ENCODE measurements at regions not wholly inside any gene's neighbourhood (a gene's known extent, or its start where the extent isn't known, plus 50 kb on each side); places are given as distances from the start of the nearest gene placed in this dataset.

DNA sequence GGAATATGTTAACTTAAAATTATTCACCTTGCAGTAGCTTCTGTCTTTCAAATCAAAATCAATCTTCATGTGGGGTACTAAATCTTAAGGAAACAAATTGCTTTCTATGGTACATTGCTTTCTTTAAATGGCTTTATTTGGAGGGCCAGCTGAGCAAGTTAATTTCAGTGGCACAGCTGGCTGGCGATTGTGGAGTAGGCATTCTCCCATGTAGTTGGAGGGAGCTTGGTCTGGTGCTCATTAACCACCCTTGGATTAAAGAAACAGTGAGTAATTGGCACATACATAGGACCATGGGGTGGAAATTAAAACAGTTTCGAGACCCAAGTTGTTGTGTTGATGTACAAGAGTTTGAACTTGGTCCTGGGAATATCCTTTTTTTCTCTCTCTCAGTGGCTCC lies 201.3 kb upstream of the CHD6 start:
- H3K4me3 ChIP-seq (ENCODE audit: low read depth in 1 of 3, low read length in 3 of 3) = no peak overlapping the region
- 68 to 80% (median 72%) methylated on average over 2 of the region's 2 CpGs for WGBS, 3 donors

DNA sequence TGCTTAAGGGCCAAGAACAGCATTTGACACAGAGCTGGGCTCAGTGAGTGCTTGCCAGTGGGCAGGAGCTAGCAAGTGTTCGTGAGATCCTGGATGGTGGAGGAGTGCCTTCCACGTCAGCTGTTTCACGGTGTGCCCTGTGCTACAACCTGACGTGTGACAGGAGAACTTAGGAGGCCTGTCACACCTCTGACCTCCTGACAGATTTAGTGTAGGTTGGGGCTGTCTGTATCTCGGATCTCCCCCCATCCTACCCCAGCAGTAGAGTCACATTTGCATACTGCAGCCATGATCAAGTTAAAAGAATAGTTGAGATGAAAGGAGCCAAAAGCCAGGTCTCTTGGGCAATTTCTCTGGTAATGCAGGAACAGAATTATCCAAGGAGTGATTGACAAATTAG lies 200.8 kb upstream of the CHD6 start:
- Histone ChIP-seq H3K27me3 (ENCODE audit: control insufficient read depth in 3 of 3, insufficient read depth in 3 of 3, low read length in 3 of 3) (peaks cover 0 to 4% (median 0%) of the 10 kb centered on the region in 3 donors), H3K27ac (ENCODE audit: low read depth in 1 of 3, low read length in 2 of 3) (no peak overlapping the region), H3K4me1 (ENCODE audit: control insufficient read depth in 3 of 3, insufficient read depth in 2 of 3, low read depth in 1 of 3, low read length in 2 of 3) (no peaks in the 10 kb centered on the region), H3K9me3 (ENCODE audit: control insufficient read depth in 2 of 2, insufficient read depth in 1 of 2, low read depth in 1 of 2, low read length in 1 of 2) (no peaks in the 10 kb centered on the region), H3K36me3 (ENCODE audit: control insufficient read depth in 3 of 3, insufficient read depth in 2 of 3, low read depth in 1 of 3, low read length in 3 of 3) (no peaks in the 10 kb centered on the region), H3K4me3 (ENCODE audit: low read depth in 1 of 3, low read length in 3 of 3) (no peak overlapping the region)
- DNase-seq (no peak), FAIRE-seq (no peak)
- WGBS, 3 donors = 55 to 60% (median 56%) methylated on average over 5 of the region's 5 CpGs

More for the DNA sequence above, 201.3 kb upstream of the CHD6 start:
- peaks cover 0 to 4% (median 0%) of the 10 kb centered on the region in 3 donors for H3K27me3 ChIP-seq (ENCODE audit: control insufficient read depth in 3 of 3, insufficient read depth in 3 of 3, low read length in 3 of 3)
- no peak for DNase-seq
- H3K27ac ChIP-seq (ENCODE audit: low read depth in 1 of 3, low read length in 2 of 3) = no peak overlapping the region
- FAIRE-seq = no peak
- H3K9me3 ChIP-seq (ENCODE audit: control insufficient read depth in 2 of 2, insufficient read depth in 1 of 2, low read depth in 1 of 2, low read length in 1 of 2) = no peaks in the 10 kb centered on the region
- no peaks in the 10 kb centered on the region for H3K36me3 ChIP-seq (ENCODE audit: control insufficient read depth in 3 of 3, insufficient read depth in 2 of 3, low read depth in 1 of 3, low read length in 3 of 3)
- H3K4me1 ChIP-seq (ENCODE audit: control insufficient read depth in 3 of 3, insufficient read depth in 2 of 3, low read depth in 1 of 3, low read length in 2 of 3) = no peaks in the 10 kb centered on the region

DNA sequence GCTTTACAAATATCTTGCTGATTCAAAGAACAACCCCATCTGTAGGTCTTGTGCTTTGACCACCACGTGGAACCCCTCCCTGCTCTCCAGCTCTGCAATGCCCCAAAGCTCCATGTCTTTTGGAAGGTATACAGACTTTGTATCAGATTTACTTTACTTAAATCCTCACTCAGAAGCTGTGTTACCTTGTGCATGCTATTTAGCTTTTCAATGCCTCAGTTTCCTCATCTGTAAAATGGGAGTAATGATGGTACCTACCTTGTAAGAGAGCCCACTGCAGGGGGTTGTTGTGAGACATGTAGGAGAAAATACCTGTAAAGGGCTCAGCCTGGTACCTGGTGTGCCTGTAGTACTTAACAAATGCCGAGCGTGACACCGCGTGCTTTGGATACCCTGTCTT lies 200.2 kb upstream of the CHD6 start:
- Histone ChIP-seq H3K27ac (ENCODE audit: low read depth in 1 of 3, low read length in 2 of 3) (no peak overlapping the region), H3K9me3 (ENCODE audit: control insufficient read depth in 2 of 2, insufficient read depth in 1 of 2, low read depth in 1 of 2, low read length in 1 of 2) (no peaks in the 10 kb centered on the region), H3K4me3 (ENCODE audit: low read depth in 1 of 3, low read length in 3 of 3) (no peak overlapping the region), H3K4me1 (ENCODE audit: control insufficient read depth in 3 of 3, insufficient read depth in 2 of 3, low read depth in 1 of 3, low read length in 2 of 3) (no peaks in the 10 kb centered on the region), H3K27me3 (ENCODE audit: control insufficient read depth in 3 of 3, insufficient read depth in 3 of 3, low read length in 3 of 3) (peaks cover 0 to 4% (median 0%) of the 10 kb centered on the region in 3 donors), H3K36me3 (ENCODE audit: control insufficient read depth in 3 of 3, insufficient read depth in 2 of 3, low read depth in 1 of 3, low read length in 3 of 3) (no peaks in the 10 kb centered on the region)
- no peak for DNase-seq
- WGBS, 3 donors = 78 to 88% (median 80%) methylated on average over 5 of the region's 5 CpGs
- FAIRE-seq = no peak

DNA sequence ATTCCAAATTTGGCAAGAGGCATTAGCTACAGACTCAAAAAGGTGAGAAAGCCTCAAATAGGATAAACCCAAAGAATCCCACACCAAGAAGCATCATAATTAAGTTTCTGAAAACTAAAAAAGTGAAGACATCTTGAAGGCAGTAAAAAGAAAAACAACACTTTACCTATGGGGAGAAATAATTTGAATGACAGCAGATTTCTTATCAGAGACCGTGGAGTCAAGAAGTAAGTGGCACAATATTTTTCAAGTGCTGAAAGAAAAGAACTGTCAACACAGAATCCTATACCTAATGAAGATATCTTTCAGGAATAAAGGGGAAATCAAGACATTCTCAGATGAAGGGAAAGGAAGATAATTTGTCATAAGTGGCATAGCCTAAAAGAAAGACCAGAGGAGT lies 193.3 kb upstream of the CHD6 start:
- H3K4me3 ChIP-seq (ENCODE audit: low read depth in 1 of 3, low read length in 3 of 3) = no peak overlapping the region
- no peak for FAIRE-seq
- WGBS, 3 donors = 74 to 79% (median 76%) methylated on average over 1 of the region's 1 CpG
- H3K4me1 ChIP-seq (ENCODE audit: control insufficient read depth in 3 of 3, insufficient read depth in 2 of 3, low read depth in 1 of 3, low read length in 2 of 3) = no peaks in the 10 kb centered on the region
- peaks cover 0 to 2% of the 10 kb centered on the region in 2 donors for H3K9me3 ChIP-seq (ENCODE audit: control insufficient read depth in 2 of 2, insufficient read depth in 1 of 2, low read depth in 1 of 2, low read length in 1 of 2)
- no peaks in the 10 kb centered on the region for H3K36me3 ChIP-seq (ENCODE audit: control insufficient read depth in 3 of 3, insufficient read depth in 2 of 3, low read depth in 1 of 3, low read length in 3 of 3)
- no peaks in the 10 kb centered on the region for H3K27me3 ChIP-seq (ENCODE audit: control insufficient read depth in 3 of 3, insufficient read depth in 3 of 3, low read length in 3 of 3)
- DNase-seq = no peak
- no peak overlapping the region for H3K27ac ChIP-seq (ENCODE audit: low read depth in 1 of 3, low read length in 2 of 3)

DNA sequence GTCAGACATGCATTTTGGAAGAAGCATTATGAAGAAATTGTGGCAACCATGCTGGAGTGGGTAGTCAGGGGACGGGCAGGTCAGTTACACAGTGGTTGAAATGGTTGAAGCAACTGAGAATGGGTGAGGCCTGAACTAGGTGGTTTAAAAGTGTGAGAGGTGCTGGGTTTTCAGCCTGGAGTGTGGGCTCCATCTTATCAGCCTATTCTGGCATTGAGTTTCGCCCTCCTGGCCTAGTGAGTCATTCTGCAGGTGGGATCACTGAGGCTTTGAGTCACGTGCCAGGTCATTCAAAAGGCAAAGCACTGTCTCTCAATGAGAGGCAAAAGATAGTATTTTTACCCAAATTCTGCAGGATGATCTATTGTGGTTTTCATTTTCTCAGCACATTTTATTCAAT lies 181.9 kb upstream of the CHD6 start:
- 55 to 67% (median 56%) methylated on average over 3 of the region's 3 CpGs for WGBS, 3 donors
- Histone ChIP-seq H3K4me1 (ENCODE audit: control insufficient read depth in 3 of 3, insufficient read depth in 2 of 3, low read depth in 1 of 3, low read length in 2 of 3) (no peaks in the 10 kb centered on the region), H3K27me3 (ENCODE audit: control insufficient read depth in 3 of 3, insufficient read depth in 3 of 3, low read length in 3 of 3) (peaks cover 0 to 2% (median 0%) of the 10 kb centered on the region in 3 donors), H3K4me3 (ENCODE audit: low read depth in 1 of 3, low read length in 3 of 3) (no peak overlapping the region), H3K36me3 (ENCODE audit: control insufficient read depth in 3 of 3, insufficient read depth in 2 of 3, low read depth in 1 of 3, low read length in 3 of 3) (no peaks in the 10 kb centered on the region), H3K27ac (ENCODE audit: low read depth in 1 of 3, low read length in 2 of 3) (no peak overlapping the region), H3K9me3 (ENCODE audit: control insufficient read depth in 2 of 2, insufficient read depth in 1 of 2, low read depth in 1 of 2, low read length in 1 of 2) (no peaks in the 10 kb centered on the region)
- FAIRE-seq (no peak), DNase-seq (no peak)

DNA sequence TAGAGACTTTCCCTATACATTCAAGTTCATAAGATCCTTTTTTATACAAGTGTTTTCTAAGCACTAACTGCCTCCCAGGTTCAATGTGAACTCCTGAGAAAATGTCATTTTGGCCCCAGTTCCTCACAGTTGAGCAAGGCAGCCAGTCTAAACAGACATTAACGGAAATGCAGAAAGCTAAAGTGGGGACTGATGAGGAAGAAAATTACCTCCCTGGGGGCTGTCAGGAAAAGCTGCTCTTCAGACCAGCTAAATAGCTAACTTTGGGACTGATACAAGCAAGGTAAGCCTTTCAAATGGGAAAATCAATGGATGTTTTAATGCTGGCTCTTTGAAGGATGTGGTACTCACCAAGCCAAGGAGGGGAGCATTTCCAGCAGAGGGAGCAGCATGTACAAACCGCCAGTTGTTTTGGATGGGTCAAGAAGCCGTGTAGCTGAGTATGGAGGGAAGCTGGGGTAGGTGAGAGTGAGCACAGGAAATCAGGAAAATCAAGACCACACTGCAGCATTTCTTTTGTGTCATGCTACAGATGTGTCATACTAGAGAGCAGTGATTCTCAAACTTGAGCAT lies 180.8 kb upstream of the CHD6 start:
- 51 to 58% (median 57%) methylated on average over 3 of the region's 3 CpGs for WGBS, 3 donors
- no peaks in the 10 kb centered on the region for H3K4me1 ChIP-seq (ENCODE audit: control insufficient read depth in 3 of 3, insufficient read depth in 2 of 3, low read depth in 1 of 3, low read length in 2 of 3)
- no peaks in the 10 kb centered on the region for H3K9me3 ChIP-seq (ENCODE audit: control insufficient read depth in 2 of 2, insufficient read depth in 1 of 2, low read depth in 1 of 2, low read length in 1 of 2)
- no peak overlapping the region for H3K27ac ChIP-seq (ENCODE audit: low read depth in 1 of 3, low read length in 2 of 3)
- DNase-seq (no peak), FAIRE-seq (no peak)
- no peak overlapping the region for H3K4me3 ChIP-seq (ENCODE audit: low read depth in 1 of 3, low read length in 3 of 3)
- no peaks in the 10 kb centered on the region for H3K36me3 ChIP-seq (ENCODE audit: control insufficient read depth in 3 of 3, insufficient read depth in 2 of 3, low read depth in 1 of 3, low read length in 3 of 3)
- peaks cover 0 to 5% (median 0%) of the 10 kb centered on the region in 3 donors for H3K27me3 ChIP-seq (ENCODE audit: control insufficient read depth in 3 of 3, insufficient read depth in 3 of 3, low read length in 3 of 3)

DNA sequence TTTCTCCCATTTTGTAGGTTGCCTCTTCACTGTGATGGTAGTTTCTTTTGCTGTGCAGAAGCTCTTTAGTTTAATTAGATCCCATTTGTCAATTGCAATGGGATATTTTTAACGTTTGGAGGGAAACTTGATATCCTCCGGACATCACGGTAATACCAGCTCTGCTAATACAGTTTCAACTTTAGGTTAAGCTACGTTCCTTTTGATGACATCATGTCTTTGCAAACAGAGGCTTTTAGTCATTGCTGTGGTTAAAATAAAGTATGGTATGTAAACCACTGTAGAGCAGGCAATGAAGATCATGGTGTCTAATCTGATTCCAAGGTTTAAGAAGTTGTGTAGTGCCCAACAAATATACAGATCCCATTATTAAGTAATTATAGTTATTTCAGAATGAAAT lies 168.0 kb upstream of the CHD6 start:
- FAIRE-seq (no peak), DNase-seq (no peak)
- Histone ChIP-seq H3K9me3 (ENCODE audit: control insufficient read depth in 2 of 2, insufficient read depth in 1 of 2, low read depth in 1 of 2, low read length in 1 of 2) (no peaks in the 10 kb centered on the region), H3K27me3 (ENCODE audit: control insufficient read depth in 3 of 3, insufficient read depth in 3 of 3, low read length in 3 of 3) (no peaks in the 10 kb centered on the region), H3K4me3 (ENCODE audit: low read depth in 1 of 3, low read length in 3 of 3) (no peak overlapping the region), H3K27ac (ENCODE audit: low read depth in 1 of 3, low read length in 2 of 3) (no peak overlapping the region), H3K36me3 (ENCODE audit: control insufficient read depth in 3 of 3, insufficient read depth in 2 of 3, low read depth in 1 of 3, low read length in 3 of 3) (no peaks in the 10 kb centered on the region), H3K4me1 (ENCODE audit: control insufficient read depth in 3 of 3, insufficient read depth in 2 of 3, low read depth in 1 of 3, low read length in 2 of 3) (no peaks in the 10 kb centered on the region)
- WGBS, 3 donors = 70 to 77% (median 74%) methylated on average over 4 of the region's 4 CpGs

DNA sequence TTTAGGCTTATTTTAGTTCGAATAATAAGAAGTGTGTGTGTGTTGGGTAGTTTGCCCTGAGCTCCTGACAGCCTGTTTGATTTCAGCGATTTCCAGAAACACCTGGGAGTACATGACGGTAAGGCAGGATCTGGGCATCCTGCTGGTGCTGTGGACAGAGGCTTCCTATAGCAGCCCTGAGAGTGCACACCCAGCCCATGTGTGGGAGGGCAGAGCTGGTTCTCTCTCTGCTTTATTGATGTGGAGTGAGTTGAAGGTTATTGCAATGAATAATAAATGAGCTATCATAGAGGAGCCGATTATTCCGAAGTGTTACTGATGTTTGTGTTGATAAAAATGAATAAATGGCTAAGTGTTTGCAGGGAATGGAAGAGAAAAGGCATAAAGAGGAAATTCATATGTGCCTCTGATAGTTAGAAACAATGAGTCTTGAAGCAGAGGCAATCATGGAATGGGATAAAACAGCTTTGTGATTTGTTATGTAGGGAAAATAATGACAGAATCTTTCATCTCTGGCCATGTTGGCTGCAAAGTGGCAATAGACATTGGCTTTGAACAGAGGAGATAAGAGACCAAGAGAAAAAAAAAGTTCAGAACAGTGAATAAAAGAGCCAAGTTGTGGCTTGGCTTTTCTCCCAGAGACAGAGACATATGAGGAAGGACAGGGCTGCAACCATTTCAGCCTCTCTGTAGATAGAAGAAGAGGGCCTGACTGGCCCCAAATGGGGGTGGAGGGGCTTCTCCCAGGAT lies 166.2 kb upstream of the CHD6 start:
- no peak for DNase-seq
- no peaks in the 10 kb centered on the region for H3K27me3 ChIP-seq (ENCODE audit: control insufficient read depth in 3 of 3, insufficient read depth in 3 of 3, low read length in 3 of 3)
- no peaks in the 10 kb centered on the region for H3K4me1 ChIP-seq (ENCODE audit: control insufficient read depth in 3 of 3, insufficient read depth in 2 of 3, low read depth in 1 of 3, low read length in 2 of 3)
- H3K36me3 ChIP-seq (ENCODE audit: control insufficient read depth in 3 of 3, insufficient read depth in 2 of 3, low read depth in 1 of 3, low read length in 3 of 3) = no peaks in the 10 kb centered on the region
- 41 to 51% (median 49%) methylated on average over 5 of the region's 5 CpGs for WGBS, 3 donors
- no peaks in the 10 kb centered on the region for H3K9me3 ChIP-seq (ENCODE audit: control insufficient read depth in 2 of 2, insufficient read depth in 1 of 2, low read depth in 1 of 2, low read length in 1 of 2)
- H3K27ac ChIP-seq (ENCODE audit: low read depth in 1 of 3, low read length in 2 of 3) = no peak overlapping the region
- H3K4me3 ChIP-seq (ENCODE audit: low read depth in 1 of 3, low read length in 3 of 3) = no peak overlapping the region
- no peak for FAIRE-seq

All from small intestine (tissue), 7 donors.